Adipocyte (in vitro differentiated cells): ENCODE measurements at regions not wholly inside any gene's neighbourhood (a gene's known extent, or its start where the extent isn't known, plus 50 kb on each side); places are given as distances from the start of the nearest gene placed in this dataset.
"Not testable (repeated sequence)": the region's sequence is repeated elsewhere in the genome, so short reads cannot be mapped to it uniquely, and the experiment has no call there.

Experiments used
- DNase-seq: peaks from one replicate; pipeline ENCODE4 v3.0.0-alpha.2; 2015; ENCODE audit warnings: low read depth
- H3K27me3 ChIP-seq: replicated peaks from 2 replicates; pipeline ENCODE4 v1.7.0; 2013; ENCODE audit warnings: mild to moderate bottlenecking, low read length, moderate library complexity; ENCODE audit not compliant: control insufficient read depth, insufficient read depth
- H3K36me3 ChIP-seq: 2 replicates; pipeline ENCODE4 v1.7.0; 2013; ENCODE audit warnings: low read length, mild to moderate bottlenecking, moderate library complexity; ENCODE audit not compliant: control insufficient read depth, insufficient read depth, severe bottlenecking
- H3K4me1 ChIP-seq: 2 replicates; pipeline ENCODE4 v1.7.0; 2013; ENCODE audit warnings: mild to moderate bottlenecking, low read length, moderate library complexity; ENCODE audit not compliant: control insufficient read depth, insufficient read depth
- H3K4me3 ChIP-seq: 2 replicates; pipeline ENCODE4 v1.7.0; 2013; ENCODE audit warnings: mild to moderate bottlenecking, low read length, moderate library complexity
- H3K9ac ChIP-seq: 2 replicates; pipeline ENCODE4 v1.7.0; 2013; ENCODE audit warnings: mild to moderate bottlenecking, low read length, moderate library complexity
- H3K9me3 ChIP-seq: 2 replicates; pipeline ENCODE4 v1.7.0; 2013; ENCODE audit warnings: mild to moderate bottlenecking, low read length, moderate library complexity; ENCODE audit not compliant: control insufficient read depth

DNA sequence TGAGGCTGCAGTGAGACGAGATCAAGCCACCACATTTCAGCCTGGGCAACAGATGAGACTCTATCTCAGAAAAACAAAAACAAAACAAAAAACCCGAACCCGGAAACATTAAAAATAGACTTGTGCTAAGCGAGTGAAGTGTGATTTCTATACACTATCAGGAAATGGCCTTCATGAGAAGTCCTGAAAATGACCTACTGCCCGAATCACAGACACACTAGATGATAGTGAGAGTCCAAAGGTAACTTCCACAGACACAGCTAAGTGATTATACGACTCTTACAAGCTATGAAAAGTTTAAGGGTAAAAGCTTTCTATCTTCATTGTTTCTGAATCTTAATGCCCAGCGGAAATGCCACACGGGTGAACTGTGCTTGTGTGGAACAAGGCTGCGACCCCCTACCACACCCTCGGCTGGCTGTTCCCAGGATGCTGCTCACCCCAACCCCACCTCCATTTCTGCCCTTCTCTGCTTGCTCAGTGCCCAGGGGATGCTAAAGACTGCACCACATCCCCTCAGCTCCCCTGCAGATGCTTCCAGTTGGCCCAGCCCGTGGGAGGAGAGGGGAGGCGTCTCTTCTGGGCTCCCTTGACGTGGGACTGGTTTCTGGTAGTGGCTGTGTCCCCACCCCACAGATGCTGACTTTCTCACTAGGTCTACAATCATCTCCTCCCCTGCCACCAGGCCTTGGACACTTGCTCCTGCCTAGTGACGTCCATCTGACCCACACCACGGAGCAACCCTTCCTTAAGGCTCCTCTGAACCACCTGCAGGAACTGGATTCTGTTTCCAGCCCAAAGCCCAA is 49.7 kb upstream of the LPCAT1 start:
- H3K4me3 ChIP-seq, H3K9ac ChIP-seq, H3K36me3 ChIP-seq, H3K9me3 ChIP-seq, DNase-seq, H3K27me3 ChIP-seq, H3K4me1 ChIP-seq: not testable (repeated sequence)
